HepG2 (cell line): ENCODE measurements at regions not wholly inside any gene's neighbourhood (a gene's known extent, or its start where the extent isn't known, plus 50 kb on each side); places are given as distances from the start of the nearest gene placed in this dataset.

Experiments
- SOX5 ChIP-seq: IDR thresholded peaks from 2 replicates; pipeline ENCODE4 v1.6.1; 2016; ENCODE audit warnings: borderline replicate concordance
- ZNF3 ChIP-seq: IDR thresholded peaks from 2 replicates; pipeline ENCODE4 v1.7.0; 2017; ENCODE audit warnings: inconsistent platforms

DNA sequence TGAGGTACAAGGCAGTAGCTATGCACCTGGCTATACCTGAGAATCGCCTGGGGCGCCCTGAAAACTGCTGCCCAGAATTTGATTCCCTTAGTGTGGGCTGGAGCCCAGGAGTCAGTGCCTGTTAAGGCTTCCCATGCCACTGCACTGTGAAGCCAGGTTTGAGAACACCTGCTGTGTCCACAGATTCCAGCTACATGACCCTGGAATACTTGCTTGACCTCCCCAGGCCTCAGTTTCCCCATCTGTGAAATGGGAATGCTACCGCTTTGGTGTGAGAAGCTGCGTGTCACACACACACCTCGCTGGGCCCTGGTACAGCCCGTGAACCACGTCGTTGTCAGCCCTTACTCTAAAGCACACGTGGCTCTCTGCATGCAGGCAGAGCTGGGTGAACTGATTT is 271.0 kb downstream of the C16orf95 start:
- TF ChIP-seq SOX5 (CRISPR knock-in tag) (no peak), ZNF3 (no peak)
